A549 (cell line): ENCODE measurements at regions not wholly inside any gene's neighbourhood (a gene's known extent, or its start where the extent isn't known, plus 50 kb on each side); places are given as distances from the start of the nearest gene placed in this dataset.
A peak's percentile ranks its signal among the peaks of the same experiment; 100 is the strongest.

ENCODE experiments used
- ATAC-seq, 2 experiments: fragments of 200-7000 bp in 1 of 2; fragments of >200 bp in 1 of 2; cut with Nextera tagmentation in 1 of 2; cut with Tn5 transposase in 1 of 2; 3 replicates each; pipeline versions ENCODE4 v1.8.0 to v1.9.1; 2018 to 2020; ENCODE audit warnings: mild to moderate bottlenecking in 1 of 2, moderate library complexity in 1 of 2
- CTCF ChIA-PET: fragments of 300-600 bp; sonication (Branson Sonifier 250); formaldehyde crosslinking; extraction: SDS; loops from one replicate; lab custom pipeline; 2021; ENCODE audit warnings: antibody characterized with exemption, inconsistent platforms; lab: Yijun Ruan, JAX
- POLR2A ChIA-PET: fragments of 350-600 bp; formaldehyde crosslinking; extraction: SDS; loops from one replicate; lab custom pipeline; 2021; ENCODE audit warnings: antibody characterized with exemption, inconsistent platforms; lab: Yijun Ruan, JAX
- DNase-seq, 2 experiments: peaks; one replicate each; pipeline versions ENCODE4 v3.0.0 to v3.0.0-alpha.2; 2011 to 2016; ENCODE audit warnings: low read depth in 1 of 2, low spot score in 1 of 2
- FAIRE-seq: peaks from 2 replicates; lab custom pipeline; 2011; peaks lifted over from hg19 to GRCh38; lab: Jason Lieb, UNC
- H3K27ac ChIP-seq, 2 experiments: fragments of >200 bp; sonication (Bioruptor Twin); formaldehyde crosslinking; 3 replicates each; pipeline ENCODE4 v1.5.1; 2016 to 2017
- H3K4me1 ChIP-seq: fragments of >200 bp; sonication (Bioruptor Twin); formaldehyde crosslinking; 3 replicates; pipeline ENCODE4 v1.6.1; 2016
- H3K4me2 ChIP-seq: fragments of >200 bp; sonication (Bioruptor Twin); formaldehyde crosslinking; 3 replicates; pipeline ENCODE4 v1.6.1; 2016
- H3K4me3 ChIP-seq: fragments of >200 bp; sonication (Bioruptor Twin); formaldehyde crosslinking; 3 replicates; pipeline ENCODE4 v1.5.1; 2016
- H3K9me3 ChIP-seq: fragments of >200 bp; sonication (Bioruptor Twin); formaldehyde crosslinking; 3 replicates; pipeline ENCODE4 v1.6.1; 2016
- BCL3 ChIP-seq: fragments of >200 bp; sonication (Bioruptor Twin); formaldehyde crosslinking; IDR thresholded peaks from 3 replicates; pipeline ENCODE4 v1.6.1; 2016
- CHD2 ChIP-seq: fragments of 150-350 bp; IDR thresholded peaks from 2 replicates; pipeline ENCODE4 v1.6.1; 2014; ENCODE audit warnings: low read length; ENCODE audit not compliant: partially characterized antibody
- E2F6 ChIP-seq: IDR thresholded peaks from 2 replicates; pipeline ENCODE4 v1.6.1; 2012; ENCODE audit warnings: low read depth, borderline replicate concordance
- EHMT2 ChIP-seq: fragments of 200-600 bp; sonication (generic); IDR thresholded peaks from 2 replicates; pipeline ENCODE4 v1.6.1; 2016; ENCODE audit warnings: antibody characterized with exemption, low read depth, mild to moderate bottlenecking, moderate library complexity
- ELK1 ChIP-seq: fragments of 150-350 bp; IDR thresholded peaks from 2 replicates; pipeline ENCODE4 v1.6.1; 2014; ENCODE audit warnings: low read depth, mild to moderate bottlenecking, low read length
- ESRRA ChIP-seq: fragments of 150-350 bp; IDR thresholded peaks from 2 replicates; pipeline ENCODE4 v1.6.1; 2014; ENCODE audit warnings: mild to moderate bottlenecking, low read length, borderline replicate concordance
- FOSL2 ChIP-seq, 2 experiments: fragments of 450-650 bp in 1 of 2; fragments of >200 bp in 1 of 2; sonication (Bioruptor Twin) in 1 of 2; formaldehyde crosslinking; IDR thresholded peaks; 2 replicates each; pipeline versions ENCODE4 v1.5.0 to v1.6.1; 2016 to 2020; ENCODE audit warnings: mild to moderate bottlenecking in 1 of 2, moderate library complexity in 1 of 2
- HEYL ChIP-seq: fragments of 250-450 bp; sonication (Bioruptor Pico); IDR thresholded peaks from 2 replicates; pipeline ENCODE4 v1.8.0; 2021; ENCODE audit warnings: mild to moderate bottlenecking, moderate library complexity
- HMGXB4 ChIP-seq: fragments of 250-450 bp; sonication (Bioruptor Pico); IDR thresholded peaks from 2 replicates; pipeline ENCODE4 v1.5.0; 2021; ENCODE audit warnings: mild to moderate bottlenecking, moderate library complexity, borderline replicate concordance
- JUNB ChIP-seq: fragments of >200 bp; sonication (Bioruptor Twin); formaldehyde crosslinking; IDR thresholded peaks from 2 replicates; pipeline ENCODE4 v1.6.1; 2016
- MAX ChIP-seq: IDR thresholded peaks from 2 replicates; pipeline ENCODE4 v1.6.1; 2012
- MYC ChIP-seq: IDR thresholded peaks from 2 replicates; pipeline ENCODE4 v1.6.1; 2012; ENCODE audit warnings: mild to moderate bottlenecking, inconsistent platforms, low read length, improper control_type of control experiment, borderline replicate concordance
- NFE2L2 ChIP-seq: fragments of 150-350 bp; conservative IDR thresholded peaks from 2 replicates; pipeline ENCODE4 v1.6.1; 2014; ENCODE audit warnings: low read length
- NR3C1 ChIP-seq: fragments of >200 bp; sonication (Bioruptor Twin); formaldehyde crosslinking; IDR thresholded peaks from 3 replicates; pipeline ENCODE4 v1.6.1; 2017
- REST ChIP-seq: fragments of 200-600 bp; sonication (generic); IDR thresholded peaks from 2 replicates; pipeline ENCODE4 v1.6.1; 2016; ENCODE audit warnings: antibody characterized with exemption, mild to moderate bottlenecking, moderate library complexity
- RFX5 ChIP-seq: fragments of 450-650 bp; IDR thresholded peaks from 2 replicates; pipeline ENCODE4 v1.7.1; 2014; ENCODE audit warnings: antibody characterized with exemption, mild to moderate bottlenecking, moderate library complexity
- TFCP2L1 ChIP-seq: fragments of 250-450 bp; sonication (Bioruptor Pico); IDR thresholded peaks from 2 replicates; pipeline ENCODE4 v1.5.0; 2021; ENCODE audit warnings: mild to moderate bottlenecking
- USF2 ChIP-seq: fragments of 450-650 bp; IDR thresholded peaks from 2 replicates; pipeline ENCODE4 v1.6.1; 2014; ENCODE audit warnings: antibody characterized with exemption
- ZFP36 ChIP-seq: fragments of 450-650 bp; IDR thresholded peaks from 2 replicates; pipeline ENCODE4 v1.6.1; 2014; ENCODE audit warnings: borderline replicate concordance; ENCODE audit not compliant: partially characterized antibody
- WGBS: methylation state at CpG from one replicate; pipeline ENCODE4 v1.1.6; 2017; ENCODE audit errors: missing lambda C conversion rate; 5-methylcytosine and 5-hydroxymethylcytosine counted together

- no peak for TF ChIP-seq USF2
Measured at GRCh38 chr5:58077416-58077815, 382.5 kb downstream of the PLK2 start (continued).

GRCh38 chr5:58076483-58077257, 383.2 kb downstream of the PLK2 start:
- TF ChIP-seq RFX5 (no peak), MAX (no peak), E2F6 (no peak), CHD2 (no peak), BCL3 (no peak), HEYL (no peak), HMGXB4 (CRISPR knock-in tag) (no peak), JUNB (no peak), ELK1 (no peak), USF2 (no peak)
- no peak for DNase-seq
- Histone ChIP-seq H3K27ac (0 out of 6 replicates have a peak overlapping the region, but pooled peaks of 1 of the 2 experiments have one; percentile 3), H3K4me2 (no peak overlapping the region), H3K4me1 (peaks cover 42% of the 10 kb centered on the region), H3K4me3 (no peak overlapping the region), H3K9me3 (no peaks in the 10 kb centered on the region)
- CTCF ChIA-PET: no interaction called here
- WGBS: 95% methylated on average over 7 of the region's 7 CpGs
- FAIRE-seq: no peak
- POLR2A ChIA-PET: no interaction called here
- ATAC-seq: no peak

- Histone ChIP-seq H3K4me2 (no peak overlapping the region), H3K9me3 (no peaks in the 10 kb centered on the region), H3K27ac (no peak overlapping the region), H3K4me1 (peaks cover 41% of the 10 kb centered on the region), H3K4me3 (no peak overlapping the region)
- ChIA-PET POLR2A (no interaction called here), CTCF (no interaction called here)
- WGBS: 75% methylated on average over 3 of the region's 3 CpGs
- ATAC-seq (no peak), FAIRE-seq (no peak), DNase-seq (no peak)
- TF ChIP-seq REST (no peak), MYC (no peak), ZFP36 (no peak), HMGXB4 (CRISPR knock-in tag) (no peak), MAX (no peak), FOSL2 (IDR thresholded peaks at IDR 0.05) (no peak), FOSL2 (CRISPR knock-in tag; IDR thresholded peaks at IDR 0.05) (no peak), ESRRA (no peak), NR3C1 (no peak), TFCP2L1 (CRISPR knock-in tag) (no peak), EHMT2 (no peak), RFX5 (no peak), NFE2L2 (no peak)
Measured at GRCh38 chr5:58075907-58076306, 384.0 kb downstream of the PLK2 start.
